ENCODE measurements at regions not wholly inside any gene's neighbourhood (a gene's known extent, or its start where the extent isn't known, plus 50 kb on each side); places are given as distances from the start of the nearest gene placed in this dataset.

- Histone ChIP-seq H3K4me3 (replicated peaks in 1 of 3; ENCODE audit: insufficient read depth in 1 of 3, low read depth in 2 of 3, low read length in 3 of 3) (no peak overlapping the region), H3K4me1 (ENCODE audit: insufficient read depth, low read length) (no peaks in the 10 kb centered on the region), H3K36me3 (replicated peaks in 1 of 2; ENCODE audit: control insufficient read depth in 1 of 2, insufficient read depth in 2 of 2, low read length in 2 of 2) (no peaks in the 10 kb centered on the region), H3K27ac (ENCODE audit: extremely low read length, insufficient read depth, low read length) (no peak overlapping the region), H3K27me3 (ENCODE audit: control insufficient read depth in 1 of 2, insufficient read depth in 2 of 2, low read length in 2 of 2) (no peaks in the 10 kb centered on the region), H3K79me2 (ENCODE audit: insufficient read depth, low read length) (no peaks in the 10 kb centered on the region), H3K9ac (ENCODE audit: insufficient read depth, low read depth, low read length) (no peak overlapping the region), H3K9me3 (ENCODE audit: low read length) (no peaks in the 10 kb centered on the region), H3K4me2 (ENCODE audit: low read depth, low read length) (no peak overlapping the region), H4K20me1 (ENCODE audit: insufficient read depth, low read length) (no peaks in the 10 kb centered on the region), H2AFZ (ENCODE audit: low read length) (no peak overlapping the region)
- CTCF ChIA-PET (ENCODE audit: low intra/inter-chr PET ratio, low total read pairs): no interaction called here
- intact Hi-C loops (cut with micrococcal nuclease; ENCODE audit: unreplicated experiment): no loop called here
- FAIRE-seq (no peak), ATAC-seq (no peak), DNase-seq (ENCODE audit: low spot score) (no peak)
- BruUV-seq (replicated peaks): no TSS peak
- whole genome bisulfite sequencing (ENCODE audit: low lambda C conversion rate): 5% methylated on average over 2 of the region's 2 CpGs
- TF ChIP-seq ZNF577 (CRISPR knock-in tag; IDR thresholded peaks at IDR 0.05; ENCODE audit: borderline replicate concordance, low read depth) (no peak), KLF15 (CRISPR knock-in tag; IDR thresholded peaks at IDR 0.05; ENCODE audit: borderline replicate concordance) (no peak), RCOR2 (CRISPR knock-in tag; IDR thresholded peaks at IDR 0.05) (no peak), ZUFSP (CRISPR knock-in tag; IDR thresholded peaks at IDR 0.05; ENCODE audit: borderline replicate concordance) (no peak), THAP8 (CRISPR knock-in tag; IDR thresholded peaks at IDR 0.05; ENCODE audit: borderline replicate concordance) (no peak)
- in situ Hi-C loops (cut with HindIII; ENCODE audit: extremely low pct_ligation_motif_present, low pct_unique_long_range_greater_than_20kb): no loop called here
- POLR2A ChIA-PET: no interaction called here
Observed at GRCh38 chrX:15014281-15014680, 141.1 kb downstream of the MOSPD2 start.

GRCh38 chrX:15013461-15013860 lies 140.2 kb downstream of the MOSPD2 start:
- H3K36me3 ChIP-seq (replicated peaks in 1 of 2; ENCODE audit: control insufficient read depth in 1 of 2, insufficient read depth in 2 of 2, low read length in 2 of 2): no peaks in the 10 kb centered on the region
- H4K20me1 ChIP-seq (ENCODE audit: insufficient read depth, low read length): no peaks in the 10 kb centered on the region
- H3K27ac ChIP-seq (ENCODE audit: extremely low read length, insufficient read depth, low read length): no peak overlapping the region
- H3K27me3 ChIP-seq (ENCODE audit: control insufficient read depth in 1 of 2, insufficient read depth in 2 of 2, low read length in 2 of 2): no peaks in the 10 kb centered on the region
- H3K9ac ChIP-seq (ENCODE audit: insufficient read depth, low read depth, low read length): no peak overlapping the region
- ATAC-seq (no peak), FAIRE-seq (no peak), DNase-seq (ENCODE audit: low spot score) (no peak)
- CTCF ChIA-PET (ENCODE audit: low intra/inter-chr PET ratio, low total read pairs): no interaction called here
- 6% methylated on average over 1 of the region's 1 CpG for WGBS (ENCODE audit: low lambda C conversion rate)
- in situ Hi-C loops (cut with HindIII; ENCODE audit: extremely low pct_ligation_motif_present, low pct_unique_long_range_greater_than_20kb): no loop called here
- H3K4me2 ChIP-seq (ENCODE audit: low read depth, low read length): no peak overlapping the region
- no peaks in the 10 kb centered on the region for H3K79me2 ChIP-seq (ENCODE audit: insufficient read depth, low read length)
- H2AFZ ChIP-seq (ENCODE audit: low read length): no peak overlapping the region
- BruUV-seq (replicated peaks): no TSS peak
- H3K9me3 ChIP-seq (ENCODE audit: low read length): no peaks in the 10 kb centered on the region
- POLR2A ChIA-PET: no interaction called here
- intact Hi-C loops (cut with micrococcal nuclease; ENCODE audit: unreplicated experiment): no loop called here
- no peak overlapping the region for H3K4me3 ChIP-seq (replicated peaks in 1 of 3; ENCODE audit: insufficient read depth in 1 of 3, low read depth in 2 of 3, low read length in 3 of 3)
- H3K4me1 ChIP-seq (ENCODE audit: insufficient read depth, low read length): no peaks in the 10 kb centered on the region
- TF ChIP-seq ZNF576 (CRISPR knock-in tag; IDR thresholded peaks at IDR 0.05) (no peak), NFYB (CRISPR knock-in tag; IDR thresholded peaks at IDR 0.05) (no peak), ZNF510 (CRISPR knock-in tag; IDR thresholded peaks at IDR 0.05; ENCODE audit: low read depth) (no peak), KDM2A (CRISPR knock-in tag; IDR thresholded peaks at IDR 0.05; ENCODE audit: borderline replicate concordance, low read depth) (no peak), ZNF275 (CRISPR knock-in tag; IDR thresholded peaks at IDR 0.05; ENCODE audit: borderline replicate concordance) (no peak), ZNF776 (CRISPR knock-in tag; IDR thresholded peaks at IDR 0.05) (no peak), SMYD3 (CRISPR knock-in tag; IDR thresholded peaks at IDR 0.05) (no peak), ZNF138 (CRISPR knock-in tag; IDR thresholded peaks at IDR 0.05; ENCODE audit: low read depth) (no peak), FOXK1 (CRISPR knock-in tag; IDR thresholded peaks at IDR 0.05; ENCODE audit: borderline replicate concordance, low read depth) (no peak), NRL (CRISPR knock-in tag; IDR thresholded peaks at IDR 0.05; ENCODE audit: borderline replicate concordance) (no peak), GABPB1 (CRISPR knock-in tag; IDR thresholded peaks at IDR 0.05) (no peak), PHB2 (IDR thresholded peaks at IDR 0.05; ENCODE audit: partially characterized antibody) (no peak)

All from HepG2 (cell line).